ENCODE measurements at regions not wholly inside any gene's neighbourhood (a gene's known extent, or its start where the extent isn't known, plus 50 kb on each side); places are given as distances from the start of the nearest gene placed in this dataset.
"Not testable (repeated sequence)": the region's sequence is repeated elsewhere in the genome, so short reads cannot be mapped to it uniquely, and the experiment has no call there.

DNA sequence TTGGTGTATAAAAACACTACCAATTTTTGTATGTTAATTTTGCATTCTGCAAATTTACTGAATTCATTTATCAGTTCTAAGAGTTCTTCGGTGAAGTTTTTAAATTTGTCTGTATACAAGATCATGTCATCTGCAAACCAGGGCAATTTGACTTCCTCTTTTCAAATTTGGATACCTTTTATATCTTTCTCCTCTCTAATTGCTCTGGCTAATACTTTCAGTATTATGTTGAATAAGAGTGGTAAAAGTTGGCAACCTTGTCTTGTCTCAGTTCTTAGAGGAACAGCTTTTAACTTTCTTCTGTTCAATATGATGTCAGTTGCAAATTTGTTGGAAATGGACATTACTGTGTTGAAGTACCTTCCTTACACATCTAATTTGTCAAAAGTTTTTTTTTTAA is 149.1 kb upstream of the ATP10B start:
- not testable (repeated sequence) for TF ChIP-seq EZH2 (IDR thresholded peaks at IDR 0.05; ENCODE audit: insufficient read depth, poor library complexity, severe bottlenecking); EZH2phosphoT487 (IDR thresholded peaks at IDR 0.05; ENCODE audit: insufficient read depth, low read depth)

Measured in GM23248 (cell line).